ENCODE measurements at regions not wholly inside any gene's neighbourhood (a gene's known extent, or its start where the extent isn't known, plus 50 kb on each side); places are given as distances from the start of the nearest gene placed in this dataset.
"Not testable (repeated sequence)": the region's sequence is repeated elsewhere in the genome, so short reads cannot be mapped to it uniquely, and the experiment has no call there.

DNA sequence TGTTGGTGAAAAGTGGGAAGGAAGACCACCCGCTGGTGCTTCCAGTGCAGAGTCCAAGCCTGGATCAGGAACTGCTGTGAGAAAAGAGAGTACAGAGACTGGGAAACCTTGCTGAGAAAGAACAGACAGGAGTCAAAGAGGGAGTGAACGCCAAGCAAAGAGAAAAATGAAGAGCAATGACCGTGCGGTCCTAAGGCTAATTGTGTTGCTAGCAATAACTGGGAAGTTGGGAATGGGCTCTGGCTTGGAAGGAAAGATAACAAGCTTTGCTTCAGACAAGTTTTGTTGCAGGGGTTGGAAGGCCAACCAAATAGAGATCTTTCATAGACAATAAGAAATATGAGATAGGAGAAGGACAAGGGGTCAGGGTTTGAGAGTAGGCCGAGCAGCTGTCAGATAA, 55.0 kb upstream of the PAX8 start:
- TF ChIP-seq, protein P1, sequence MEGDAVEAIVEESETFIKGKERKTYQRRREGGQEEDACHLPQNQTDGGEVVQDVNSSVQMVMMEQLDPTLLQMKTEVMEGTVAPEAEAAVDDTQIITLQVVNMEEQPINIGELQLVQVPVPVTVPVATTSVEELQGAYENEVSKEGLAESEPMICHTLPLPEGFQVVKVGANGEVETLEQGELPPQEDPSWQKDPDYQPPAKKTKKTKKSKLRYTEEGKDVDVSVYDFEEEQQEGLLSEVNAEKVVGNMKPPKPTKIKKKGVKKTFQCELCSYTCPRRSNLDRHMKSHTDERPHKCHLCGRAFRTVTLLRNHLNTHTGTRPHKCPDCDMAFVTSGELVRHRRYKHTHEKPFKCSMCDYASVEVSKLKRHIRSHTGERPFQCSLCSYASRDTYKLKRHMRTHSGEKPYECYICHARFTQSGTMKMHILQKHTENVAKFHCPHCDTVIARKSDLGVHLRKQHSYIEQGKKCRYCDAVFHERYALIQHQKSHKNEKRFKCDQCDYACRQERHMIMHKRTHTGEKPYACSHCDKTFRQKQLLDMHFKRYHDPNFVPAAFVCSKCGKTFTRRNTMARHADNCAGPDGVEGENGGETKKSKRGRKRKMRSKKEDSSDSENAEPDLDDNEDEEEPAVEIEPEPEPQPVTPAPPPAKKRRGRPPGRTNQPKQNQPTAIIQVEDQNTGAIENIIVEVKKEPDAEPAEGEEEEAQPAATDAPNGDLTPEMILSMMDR (IDR thresholded peaks at IDR 0.05 in 4 of 5, conservative IDR thresholded peaks at IDR 0.05 in 1 of 5), result not testable (repeated sequence)
- TF ChIP-seq POLR2A (IDR thresholded peaks at IDR 0.05), result not testable (repeated sequence)

All from gastrocnemius medialis (tissue), 4 donors.